PC-9 (cell line): ENCODE measurements at regions not wholly inside any gene's neighbourhood (a gene's known extent, or its start where the extent isn't known, plus 50 kb on each side); places are given as distances from the start of the nearest gene placed in this dataset.

Experiments used
- BruUV-seq: library from RNA; stranded (reverse); fragments of 400-500 nt; replicated peaks from 2 replicates; lab custom pipeline; 2021; lab: Mats Ljungman, UMichigan
- CTCF ChIA-PET: fragments of 300-600 bp; sonication (Branson Sonifier 250); formaldehyde crosslinking; loops from one replicate; lab custom pipeline; 2022; ENCODE audit warnings: antibody characterized with exemption; lab: Charles Lee
- POLR2A ChIA-PET: fragments of 300-600 bp; sonication (Branson Sonifier 250); formaldehyde crosslinking; loops from one replicate; lab custom pipeline; 2022; ENCODE audit warnings: antibody characterized with exemption; ENCODE audit not compliant: unreplicated experiment; lab: Charles Lee
- DNase-seq, 2 experiments: peaks; one replicate each; pipeline versions ENCODE4 v3.0.0 to v3.0.0-alpha.2; 2015 to 2022; ENCODE audit warnings: mixed read lengths in 1 of 2
- H2AFZ ChIP-seq: fragments of 200-600 bp; sonication (generic); 2 replicates; pipeline ENCODE4 v1.8.1; 2017; ENCODE audit warnings: antibody characterized with exemption
- H3F3A ChIP-seq: fragments of 200-600 bp; sonication (generic); 2 replicates; pipeline ENCODE4 v1.8.1; 2017; ENCODE audit warnings: antibody characterized with exemption, mild to moderate bottlenecking, low read depth; ENCODE audit not compliant: insufficient read depth
- H3K27ac ChIP-seq: fragments of 200-600 bp; sonication (generic); 2 replicates; pipeline ENCODE4 v1.6.1; 2016; ENCODE audit warnings: mixed run types
- H3K27me3 ChIP-seq: fragments of 200-600 bp; sonication (generic); 2 replicates; pipeline ENCODE4 v1.6.1; 2016; ENCODE audit warnings: low read depth, mixed run types; ENCODE audit not compliant: insufficient read depth
- H3K36me3 ChIP-seq: fragments of 200-600 bp; sonication (generic); 2 replicates; pipeline ENCODE4 v1.6.1; 2016; ENCODE audit warnings: low read depth, mixed run types
- H3K4me1 ChIP-seq: fragments of 200-600 bp; sonication (generic); replicated peaks from 2 replicates; pipeline ENCODE4 v1.6.1; 2016; ENCODE audit warnings: mixed run types; ENCODE audit not compliant: insufficient read depth
- H3K4me2 ChIP-seq: fragments of 200-600 bp; sonication (generic); 2 replicates; pipeline ENCODE4 v1.6.1; 2017; ENCODE audit warnings: mixed run types
- H3K4me3 ChIP-seq: fragments of 200-600 bp; sonication (generic); 2 replicates; pipeline ENCODE4 v1.6.1; 2016; ENCODE audit warnings: mixed run types
- H3K79me2 ChIP-seq: fragments of 200-600 bp; sonication (generic); 2 replicates; pipeline ENCODE4 v1.6.1; 2017; ENCODE audit warnings: low read depth, mixed run types
- H3K9me2 ChIP-seq: fragments of 200-600 bp; sonication (generic); 2 replicates; pipeline ENCODE4 v1.8.1; 2017; ENCODE audit warnings: mild to moderate bottlenecking; ENCODE audit not compliant: insufficient read depth
- H3K9me3 ChIP-seq: fragments of 200-600 bp; sonication (generic); 2 replicates; pipeline ENCODE4 v1.8.1; 2016; ENCODE audit warnings: low read depth; ENCODE audit not compliant: insufficient read depth
- H4K20me1 ChIP-seq: fragments of 200-600 bp; sonication (generic); 2 replicates; pipeline ENCODE4 v1.8.1; 2017; ENCODE audit not compliant: insufficient read depth
- EZH2 ChIP-seq: fragments of 200-600 bp; sonication (generic); IDR thresholded peaks from 2 replicates; pipeline ENCODE4 v1.8.0; 2017; ENCODE audit warnings: antibody characterized with exemption, low read depth
- intact Hi-C: fragments of 100-400 bp; cut with micrococcal nuclease; formaldehyde crosslinking; loops from one replicate; pipeline ENCODE4 v1.10.0; 2022; ENCODE audit not compliant: unreplicated experiment
- TF ChIP-seq, protein P1 (sequence below): fragments of 200-600 bp; sonication (generic); conservative IDR thresholded peaks from 2 replicates; pipeline ENCODE4 v1.6.1; 2017; ENCODE audit warnings: mixed run types, antibody characterized with exemption, mild to moderate bottlenecking, moderate library complexity

- H2AFZ ChIP-seq, result no peak overlapping the region
- ChIA-PET POLR2A (no interaction called here), CTCF (no interaction called here)
These were observed 583.0 kb upstream of the SPRY2 start for GRCh38 chr13:80923907-80924306.

DNA sequence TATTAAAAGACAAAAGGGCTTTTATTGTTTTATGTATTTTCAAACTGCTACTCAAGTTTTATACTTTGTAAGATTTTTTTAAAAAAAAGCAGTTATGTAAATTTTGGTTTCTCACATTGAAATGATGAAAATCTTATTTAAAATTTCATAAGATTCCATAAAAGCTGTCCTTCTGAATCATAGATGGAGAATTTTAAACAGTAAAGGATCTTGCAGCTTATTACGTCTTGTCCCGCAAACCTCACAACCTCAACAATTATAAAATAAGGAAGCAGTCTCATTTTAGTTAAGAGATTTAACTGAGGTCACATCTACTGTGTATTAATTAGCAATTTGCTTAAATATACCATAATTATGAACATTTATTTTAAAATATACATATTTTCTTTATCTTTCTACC is 581.0 kb upstream of the SPRY2 start:
- H3K4me1 ChIP-seq, result no peaks in the 10 kb centered on the region
- no peak overlapping the region for H3K27ac ChIP-seq
- TF ChIP-seq EZH2, result no peak
- TF ChIP-seq, protein P1, sequence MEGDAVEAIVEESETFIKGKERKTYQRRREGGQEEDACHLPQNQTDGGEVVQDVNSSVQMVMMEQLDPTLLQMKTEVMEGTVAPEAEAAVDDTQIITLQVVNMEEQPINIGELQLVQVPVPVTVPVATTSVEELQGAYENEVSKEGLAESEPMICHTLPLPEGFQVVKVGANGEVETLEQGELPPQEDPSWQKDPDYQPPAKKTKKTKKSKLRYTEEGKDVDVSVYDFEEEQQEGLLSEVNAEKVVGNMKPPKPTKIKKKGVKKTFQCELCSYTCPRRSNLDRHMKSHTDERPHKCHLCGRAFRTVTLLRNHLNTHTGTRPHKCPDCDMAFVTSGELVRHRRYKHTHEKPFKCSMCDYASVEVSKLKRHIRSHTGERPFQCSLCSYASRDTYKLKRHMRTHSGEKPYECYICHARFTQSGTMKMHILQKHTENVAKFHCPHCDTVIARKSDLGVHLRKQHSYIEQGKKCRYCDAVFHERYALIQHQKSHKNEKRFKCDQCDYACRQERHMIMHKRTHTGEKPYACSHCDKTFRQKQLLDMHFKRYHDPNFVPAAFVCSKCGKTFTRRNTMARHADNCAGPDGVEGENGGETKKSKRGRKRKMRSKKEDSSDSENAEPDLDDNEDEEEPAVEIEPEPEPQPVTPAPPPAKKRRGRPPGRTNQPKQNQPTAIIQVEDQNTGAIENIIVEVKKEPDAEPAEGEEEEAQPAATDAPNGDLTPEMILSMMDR, result no peak
- DNase-seq, result no peak
- no peaks in the 10 kb centered on the region for H3K79me2 ChIP-seq
- H3K36me3 ChIP-seq, result no peaks in the 10 kb centered on the region
- H4K20me1 ChIP-seq, result no peaks in the 10 kb centered on the region
- intact Hi-C loops, result no loop called here
- no TSS peak for BruUV-seq
- no peak overlapping the region for H3K4me3 ChIP-seq
- H3K27me3 ChIP-seq, result no peaks in the 10 kb centered on the region
- no peaks in the 10 kb centered on the region for H3F3A ChIP-seq
- no peaks in the 10 kb centered on the region for H3K9me3 ChIP-seq
- H3K9me2 ChIP-seq, result no peaks in the 10 kb centered on the region
- H3K4me2 ChIP-seq, result no peak overlapping the region
- H2AFZ ChIP-seq, result no peak overlapping the region
- CTCF ChIA-PET, result no interaction called here
- POLR2A ChIA-PET, result no interaction called here

More at GRCh38 chr13:80923907-80924306, 583.0 kb upstream of the SPRY2 start:
- H3K36me3 ChIP-seq, result no peaks in the 10 kb centered on the region
- no peak for DNase-seq
- H4K20me1 ChIP-seq, result no peaks in the 10 kb centered on the region
- H3K4me1 ChIP-seq, result no peaks in the 10 kb centered on the region
- H3K9me2 ChIP-seq, result no peaks in the 10 kb centered on the region
- intact Hi-C loops, result no loop called here
- no TSS peak for BruUV-seq
- H3K79me2 ChIP-seq, result no peaks in the 10 kb centered on the region
- H3K9me3 ChIP-seq, result no peaks in the 10 kb centered on the region
- no peak overlapping the region for H3K27ac ChIP-seq
- H3K27me3 ChIP-seq, result no peaks in the 10 kb centered on the region
- no peaks in the 10 kb centered on the region for H3F3A ChIP-seq
- H3K4me2 ChIP-seq, result no peak overlapping the region
- no peak for TF ChIP-seq EZH2
- TF ChIP-seq, protein P1, result no peak; the same call in 1 of the 2 replicates
- H3K4me3 ChIP-seq, result no peak overlapping the region

DNA sequence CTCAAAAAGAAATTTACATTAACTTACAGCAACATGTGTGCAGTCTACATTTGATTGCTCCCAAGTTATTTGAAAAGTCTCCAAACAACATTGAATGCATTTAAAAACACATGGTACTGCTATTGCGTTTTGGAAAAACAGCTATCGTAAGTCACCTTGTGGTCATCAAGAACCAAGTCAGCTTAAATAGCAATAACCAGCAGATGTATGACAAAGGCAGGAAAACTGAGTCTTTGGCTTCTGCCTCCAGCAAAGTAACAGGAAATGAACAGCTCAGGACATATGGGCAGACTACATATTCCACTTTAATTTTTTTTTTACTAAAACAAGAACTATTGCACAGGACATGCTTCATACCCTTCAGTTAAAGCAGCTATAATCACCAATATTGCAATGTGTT is 580.6 kb upstream of the SPRY2 start:
- Histone ChIP-seq H3K4me3 (no peak overlapping the region), H2AFZ (no peak overlapping the region), H3K4me2 (no peak overlapping the region), H3K36me3 (no peaks in the 10 kb centered on the region), H3K9me3 (no peaks in the 10 kb centered on the region), H3K4me1 (no peaks in the 10 kb centered on the region), H3K27ac (no peak overlapping the region), H3K27me3 (no peaks in the 10 kb centered on the region), H4K20me1 (no peaks in the 10 kb centered on the region), H3K9me2 (no peaks in the 10 kb centered on the region), H3K79me2 (no peaks in the 10 kb centered on the region), H3F3A (no peaks in the 10 kb centered on the region)
- DNase-seq, result no peak
- ChIA-PET CTCF (no interaction called here), POLR2A (no interaction called here)
- no peak for TF ChIP-seq EZH2
- TF ChIP-seq, protein P1, result no peak
- intact Hi-C loops, result no loop called here
- no TSS peak for BruUV-seq
